ENCODE measurements at regions not wholly inside any gene's neighbourhood (a gene's known extent, or its start where the extent isn't known, plus 50 kb on each side); places are given as distances from the start of the nearest gene placed in this dataset.

DNA sequence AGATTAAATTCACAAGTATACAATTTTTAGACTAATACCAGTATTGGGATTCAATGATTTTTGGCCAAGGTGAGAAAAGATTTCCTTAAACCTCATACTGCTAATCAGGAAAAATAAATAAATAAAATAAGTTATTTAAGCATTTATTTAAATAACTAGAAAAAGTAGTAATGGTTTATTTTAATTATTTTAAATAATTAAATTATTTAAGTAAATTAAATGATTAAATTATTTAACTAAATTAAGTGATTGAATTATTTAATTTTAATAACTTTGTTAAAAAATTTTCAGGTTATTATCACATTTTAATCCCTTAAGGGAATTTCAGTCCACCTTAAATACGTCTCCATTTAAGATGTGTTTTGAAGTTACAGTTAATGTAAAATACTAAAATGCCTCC is 1831.5 kb upstream of the MIR17HG start (continued):
- TF ChIP-seq, protein P1, sequence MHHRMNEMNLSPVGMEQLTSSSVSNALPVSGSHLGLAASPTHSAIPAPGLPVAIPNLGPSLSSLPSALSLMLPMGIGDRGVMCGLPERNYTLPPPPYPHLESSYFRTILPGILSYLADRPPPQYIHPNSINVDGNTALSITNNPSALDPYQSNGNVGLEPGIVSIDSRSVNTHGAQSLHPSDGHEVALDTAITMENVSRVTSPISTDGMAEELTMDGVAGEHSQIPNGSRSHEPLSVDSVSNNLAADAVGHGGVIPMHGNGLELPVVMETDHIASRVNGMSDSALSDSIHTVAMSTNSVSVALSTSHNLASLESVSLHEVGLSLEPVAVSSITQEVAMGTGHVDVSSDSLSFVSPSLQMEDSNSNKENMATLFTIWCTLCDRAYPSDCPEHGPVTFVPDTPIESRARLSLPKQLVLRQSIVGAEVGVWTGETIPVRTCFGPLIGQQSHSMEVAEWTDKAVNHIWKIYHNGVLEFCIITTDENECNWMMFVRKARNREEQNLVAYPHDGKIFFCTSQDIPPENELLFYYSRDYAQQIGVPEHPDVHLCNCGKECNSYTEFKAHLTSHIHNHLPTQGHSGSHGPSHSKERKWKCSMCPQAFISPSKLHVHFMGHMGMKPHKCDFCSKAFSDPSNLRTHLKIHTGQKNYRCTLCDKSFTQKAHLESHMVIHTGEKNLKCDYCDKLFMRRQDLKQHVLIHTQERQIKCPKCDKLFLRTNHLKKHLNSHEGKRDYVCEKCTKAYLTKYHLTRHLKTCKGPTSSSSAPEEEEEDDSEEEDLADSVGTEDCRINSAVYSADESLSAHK (tag by site-specific recombination; IDR thresholded peaks at IDR 0.05), result no peak
- TF ChIP-seq ZNF501 (tag by site-specific recombination; IDR thresholded peaks at IDR 0.05) (no peak), KLF10 (tag by site-specific recombination; IDR thresholded peaks at IDR 0.05) (no peak)
- TF ChIP-seq, protein P2, sequence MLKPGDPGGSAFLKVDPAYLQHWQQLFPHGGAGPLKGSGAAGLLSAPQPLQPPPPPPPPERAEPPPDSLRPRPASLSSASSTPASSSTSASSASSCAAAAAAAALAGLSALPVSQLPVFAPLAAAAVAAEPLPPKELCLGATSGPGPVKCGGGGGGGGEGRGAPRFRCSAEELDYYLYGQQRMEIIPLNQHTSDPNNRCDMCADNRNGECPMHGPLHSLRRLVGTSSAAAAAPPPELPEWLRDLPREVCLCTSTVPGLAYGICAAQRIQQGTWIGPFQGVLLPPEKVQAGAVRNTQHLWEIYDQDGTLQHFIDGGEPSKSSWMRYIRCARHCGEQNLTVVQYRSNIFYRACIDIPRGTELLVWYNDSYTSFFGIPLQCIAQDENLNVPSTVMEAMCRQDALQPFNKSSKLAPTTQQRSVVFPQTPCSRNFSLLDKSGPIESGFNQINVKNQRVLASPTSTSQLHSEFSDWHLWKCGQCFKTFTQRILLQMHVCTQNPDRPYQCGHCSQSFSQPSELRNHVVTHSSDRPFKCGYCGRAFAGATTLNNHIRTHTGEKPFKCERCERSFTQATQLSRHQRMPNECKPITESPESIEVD (tag by site-specific recombination; IDR thresholded peaks at IDR 0.05), result no peak

DNA sequence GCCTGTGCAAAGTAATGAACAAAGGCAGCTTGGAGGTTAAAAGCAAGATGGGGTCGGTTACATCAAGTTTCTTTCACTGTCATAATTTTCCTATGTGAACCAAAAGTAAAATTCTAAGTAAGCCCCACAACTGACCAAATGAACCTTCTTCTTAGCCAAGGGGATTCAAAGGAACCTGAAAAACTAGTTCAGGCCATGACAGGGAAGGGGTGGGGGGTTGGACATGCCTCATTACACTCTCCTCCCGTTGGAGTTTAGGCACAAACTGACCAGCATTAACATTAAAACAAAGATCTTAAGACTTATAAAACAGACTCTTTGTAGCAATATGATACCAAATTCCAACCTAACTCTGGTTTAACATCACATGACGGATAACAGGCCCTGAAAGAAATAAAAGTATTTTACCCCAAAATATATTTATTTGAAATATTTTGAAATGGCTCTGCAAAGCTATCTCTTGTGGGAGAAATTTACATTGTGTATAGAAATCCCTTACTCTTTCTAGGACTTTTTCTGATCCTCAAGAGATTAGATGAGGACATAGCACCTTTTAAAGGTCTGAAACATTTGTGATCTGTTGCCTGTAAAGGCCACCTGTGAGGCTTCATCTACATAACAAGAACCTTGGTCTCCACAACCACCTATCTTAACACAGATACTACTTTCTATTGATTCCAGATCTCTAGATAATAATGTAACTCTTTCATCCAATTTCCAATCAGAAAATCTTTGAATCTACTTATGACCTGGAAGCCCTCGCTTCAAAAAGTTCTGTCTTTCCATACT is 1829.0 kb upstream of the MIR17HG start:
- ChIA-PET POLR2A (no interaction called here), CTCF (no interaction called here)
- TF ChIP-seq ZNF366 (tag by site-specific recombination; conservative IDR thresholded peaks at IDR 0.05) (no peak), MZF1 (tag by site-specific recombination; IDR thresholded peaks at IDR 0.05; ENCODE audit: borderline replicate concordance) (no peak), ZNF558 (tag by site-specific recombination; IDR thresholded peaks at IDR 0.05) (no peak), ZNF423 (tag by site-specific recombination; IDR thresholded peaks at IDR 0.05) (no peak), SP2 (tag by site-specific recombination; IDR thresholded peaks at IDR 0.05) (no peak), ZNF211 (tag by site-specific recombination; IDR thresholded peaks at IDR 0.05; ENCODE audit: low read depth) (no peak), ZNF473 (tag by site-specific recombination; IDR thresholded peaks at IDR 0.05) (no peak), ZNF350 (tag by site-specific recombination; IDR thresholded peaks at IDR 0.05) (no peak), KLF7 (tag by site-specific recombination; IDR thresholded peaks at IDR 0.05; ENCODE audit: borderline replicate concordance) (no peak), ZNF785 (tag by site-specific recombination; IDR thresholded peaks at IDR 0.05) (no peak), ZNF792 (tag by site-specific recombination; IDR thresholded peaks at IDR 0.05) (no peak), ZNF302 (tag by site-specific recombination; IDR thresholded peaks at IDR 0.05; ENCODE audit: low read depth) (no peak), ZNF561 (tag by site-specific recombination; IDR thresholded peaks at IDR 0.05; ENCODE audit: borderline replicate concordance) (no peak), ZNF114 (tag by site-specific recombination; IDR thresholded peaks at IDR 0.05) (no peak), BCL11B (tag by site-specific recombination; IDR thresholded peaks at IDR 0.05; ENCODE audit: low read depth) (no peak), ZNF202 (tag by site-specific recombination; IDR thresholded peaks at IDR 0.05; ENCODE audit: borderline replicate concordance) (no peak), ZNF530 (tag by site-specific recombination; IDR thresholded peaks at IDR 0.05; ENCODE audit: low read depth) (no peak)
- TF ChIP-seq, protein P3, sequence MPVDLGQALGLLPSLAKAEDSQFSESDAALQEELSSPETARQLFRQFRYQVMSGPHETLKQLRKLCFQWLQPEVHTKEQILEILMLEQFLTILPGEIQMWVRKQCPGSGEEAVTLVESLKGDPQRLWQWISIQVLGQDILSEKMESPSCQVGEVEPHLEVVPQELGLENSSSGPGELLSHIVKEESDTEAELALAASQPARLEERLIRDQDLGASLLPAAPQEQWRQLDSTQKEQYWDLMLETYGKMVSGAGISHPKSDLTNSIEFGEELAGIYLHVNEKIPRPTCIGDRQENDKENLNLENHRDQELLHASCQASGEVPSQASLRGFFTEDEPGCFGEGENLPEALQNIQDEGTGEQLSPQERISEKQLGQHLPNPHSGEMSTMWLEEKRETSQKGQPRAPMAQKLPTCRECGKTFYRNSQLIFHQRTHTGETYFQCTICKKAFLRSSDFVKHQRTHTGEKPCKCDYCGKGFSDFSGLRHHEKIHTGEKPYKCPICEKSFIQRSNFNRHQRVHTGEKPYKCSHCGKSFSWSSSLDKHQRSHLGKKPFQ (tag by site-specific recombination; IDR thresholded peaks at IDR 0.05), result no peak
- TF ChIP-seq, protein P4, sequence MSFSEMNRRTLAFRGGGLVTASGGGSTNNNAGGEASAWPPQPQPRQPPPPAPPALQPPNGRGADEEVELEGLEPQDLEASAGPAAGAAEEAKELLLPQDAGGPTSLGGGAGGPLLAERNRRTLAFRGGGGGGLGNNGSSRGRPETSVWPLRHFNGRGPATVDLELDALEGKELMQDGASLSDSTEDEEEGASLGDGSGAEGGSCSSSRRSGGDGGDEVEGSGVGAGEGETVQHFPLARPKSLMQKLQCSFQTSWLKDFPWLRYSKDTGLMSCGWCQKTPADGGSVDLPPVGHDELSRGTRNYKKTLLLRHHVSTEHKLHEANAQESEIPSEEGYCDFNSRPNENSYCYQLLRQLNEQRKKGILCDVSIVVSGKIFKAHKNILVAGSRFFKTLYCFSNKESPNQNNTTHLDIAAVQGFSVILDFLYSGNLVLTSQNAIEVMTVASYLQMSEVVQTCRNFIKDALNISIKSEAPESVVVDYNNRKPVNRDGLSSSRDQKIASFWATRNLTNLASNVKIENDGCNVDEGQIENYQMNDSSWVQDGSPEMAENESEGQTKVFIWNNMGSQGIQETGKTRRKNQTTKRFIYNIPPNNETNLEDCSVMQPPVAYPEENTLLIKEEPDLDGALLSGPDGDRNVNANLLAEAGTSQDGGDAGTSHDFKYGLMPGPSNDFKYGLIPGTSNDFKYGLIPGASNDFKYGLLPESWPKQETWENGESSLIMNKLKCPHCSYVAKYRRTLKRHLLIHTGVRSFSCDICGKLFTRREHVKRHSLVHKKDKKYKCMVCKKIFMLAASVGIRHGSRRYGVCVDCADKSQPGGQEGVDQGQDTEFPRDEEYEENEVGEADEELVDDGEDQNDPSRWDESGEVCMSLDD (tag by site-specific recombination; IDR thresholded peaks at IDR 0.05), result no peak
- H3K36me3 ChIP-seq (ENCODE audit: control insufficient read depth in 2 of 2, insufficient read depth in 1 of 2, low read length in 2 of 2), result no peaks in the 10 kb centered on the region
- no peak overlapping the region for H3K4me3 ChIP-seq (ENCODE audit: low read depth, low read length)
- H3K9me3 ChIP-seq (ENCODE audit: control insufficient read depth, insufficient read depth, low read depth, low read length), result no peaks in the 10 kb centered on the region
- H3K4me1 ChIP-seq (ENCODE audit: control insufficient read depth, insufficient read depth, low read length), result no peaks in the 10 kb centered on the region
- H3K27ac ChIP-seq (ENCODE audit: extremely low read depth, low read depth, low read length), result no peak overlapping the region

Measured in HEK293 (cell line).